ENCODE measurements at regions not wholly inside any gene's neighbourhood (a gene's known extent, or its start where the extent isn't known, plus 50 kb on each side); places are given as distances from the start of the nearest gene placed in this dataset.

- no peak for DNase-seq (ENCODE audit: low read depth, low spot score)
- ChIA-PET POLR2A (no interaction called here), CTCF (no interaction called here)
- no peak overlapping the region for H3K4me3 ChIP-seq (ENCODE audit: low read depth, low read length)
- no peak for TF ChIP-seq CTCF (IDR thresholded peaks at IDR 0.05; ENCODE audit: insufficient read depth, low read length, missing control alignments)
Measured at GRCh38 chr4:35087218-35087617, 1157.1 kb downstream of the ARAP2 start.

GRCh38 chr4:35100932-35101331 lies 1143.4 kb downstream of the ARAP2 start:
- no peak for TF ChIP-seq CTCF (IDR thresholded peaks at IDR 0.05; ENCODE audit: insufficient read depth, low read length, missing control alignments)
- CTCF ChIA-PET = no interaction called here
- no peak overlapping the region for H3K4me3 ChIP-seq (ENCODE audit: low read depth, low read length)
- POLR2A ChIA-PET = no interaction called here
- no peak for DNase-seq (ENCODE audit: low read depth, low spot score)

- ChIA-PET POLR2A (no interaction called here), CTCF (no interaction called here)
- no peak for TF ChIP-seq CTCF (IDR thresholded peaks at IDR 0.05; ENCODE audit: insufficient read depth, low read length, missing control alignments)
- H3K4me3 ChIP-seq (ENCODE audit: low read depth, low read length) = no peak overlapping the region
- DNase-seq (ENCODE audit: low read depth, low spot score) = no peak
Measured at GRCh38 chr4:35102066-35102465, 1142.2 kb downstream of the ARAP2 start.

GRCh38 chr4:35105486-35105885 lies 1138.8 kb downstream of the ARAP2 start:
- POLR2A ChIA-PET = no interaction called here
- DNase-seq (ENCODE audit: low read depth, low spot score) = no peak
- no peak overlapping the region for H3K4me3 ChIP-seq (ENCODE audit: low read depth, low read length)
- CTCF ChIA-PET = no interaction called here
- TF ChIP-seq CTCF (IDR thresholded peaks at IDR 0.05; ENCODE audit: insufficient read depth, low read length, missing control alignments) = no peak

- POLR2A ChIA-PET = no interaction called here
- CTCF ChIA-PET = no interaction called here
- TF ChIP-seq CTCF (IDR thresholded peaks at IDR 0.05; ENCODE audit: insufficient read depth, low read length, missing control alignments) = no peak
- no peak overlapping the region for H3K4me3 ChIP-seq (ENCODE audit: low read depth, low read length)
- DNase-seq (ENCODE audit: low read depth, low spot score) = no peak
Measured at GRCh38 chr4:35106091-35106734, 1138.1 kb downstream of the ARAP2 start.

GRCh38 chr4:35124106-35124505 lies 1120.2 kb downstream of the ARAP2 start:
- no peak for TF ChIP-seq CTCF (IDR thresholded peaks at IDR 0.05; ENCODE audit: insufficient read depth, low read length, missing control alignments)
- no peak for DNase-seq (ENCODE audit: low read depth, low spot score)
- ChIA-PET POLR2A (no interaction called here), CTCF (no interaction called here)
- no peak overlapping the region for H3K4me3 ChIP-seq (ENCODE audit: low read depth, low read length)
